Astrocyte (in vitro differentiated cells and primary cell): ENCODE measurements at regions not wholly inside any gene's neighbourhood (a gene's known extent, or its start where the extent isn't known, plus 50 kb on each side); places are given as distances from the start of the nearest gene placed in this dataset.

Experiments used
- DNase-seq: peaks from one replicate; pipeline ENCODE4 v3.0.0-alpha.2; 2010; ENCODE audit warnings: low read depth
- FAIRE-seq: peaks from 2 replicates; lab custom pipeline; 2011; peaks lifted over from hg19 to GRCh38; lab: Jason Lieb, UNC
- H2AFZ ChIP-seq: 2 replicates; pipeline ENCODE4 v1.6.0; 2012; ENCODE audit warnings: low read depth, low read length, inconsistent platforms
- H3K27ac ChIP-seq: 2 replicates; pipeline ENCODE4 v1.5.1; 2011; ENCODE audit warnings: low read depth, low read length, inconsistent platforms
- H3K27me3 ChIP-seq: 2 replicates; pipeline ENCODE4 v1.6.0; 2011; ENCODE audit warnings: low read length, inconsistent platforms; ENCODE audit not compliant: insufficient read depth
- H3K36me3 ChIP-seq: 2 replicates; pipeline ENCODE4 v1.5.1; 2011; ENCODE audit warnings: low read length, inconsistent platforms; ENCODE audit not compliant: insufficient read depth
- H3K4me1 ChIP-seq: 2 replicates; pipeline ENCODE4 v1.5.1; 2011; ENCODE audit warnings: low read length, inconsistent platforms; ENCODE audit not compliant: insufficient read depth
- H3K4me2 ChIP-seq: 2 replicates; pipeline ENCODE4 v1.6.0; 2012; ENCODE audit warnings: low read length, inconsistent platforms
- H3K4me3 ChIP-seq: 2 replicates; pipeline ENCODE4 v1.5.1; 2011; ENCODE audit warnings: low read depth, mild to moderate bottlenecking, low read length, inconsistent platforms; ENCODE audit not compliant: insufficient read depth
- H3K79me2 ChIP-seq: 2 replicates; pipeline ENCODE4 v1.6.0; 2012; ENCODE audit warnings: mild to moderate bottlenecking, low read length, inconsistent platforms; ENCODE audit not compliant: insufficient read depth
- H3K9ac ChIP-seq: 2 replicates; pipeline ENCODE4 v1.6.0; 2012; ENCODE audit warnings: mild to moderate bottlenecking, low read length, inconsistent platforms
- H3K9me3 ChIP-seq: 2 replicates; pipeline ENCODE4 v1.5.1; 2012; ENCODE audit warnings: low read depth, mild to moderate bottlenecking, low read length, inconsistent platforms; ENCODE audit not compliant: insufficient read depth
- H4K20me1 ChIP-seq: 2 replicates; pipeline ENCODE4 v1.6.0; 2012; ENCODE audit warnings: low read length, inconsistent platforms; ENCODE audit not compliant: insufficient read depth
- H3K27ac Mint-ChIP-seq: one replicate; pipeline ENCODE4 v1.8.0; 2021; ENCODE audit warnings: mild to moderate bottlenecking, mixed read lengths; ENCODE audit not compliant: unreplicated experiment
- H3K27me3 Mint-ChIP-seq: one replicate; pipeline ENCODE4 v1.8.0; 2021; ENCODE audit warnings: low read depth, mixed read lengths; ENCODE audit not compliant: unreplicated experiment
- H3K36me3 Mint-ChIP-seq: one replicate; pipeline ENCODE4 v1.8.0; 2021; ENCODE audit warnings: low read depth, mixed read lengths; ENCODE audit not compliant: unreplicated experiment
- H3K4me1 Mint-ChIP-seq: one replicate; pipeline ENCODE4 v1.8.0; 2021; ENCODE audit warnings: low read depth, mixed read lengths; ENCODE audit not compliant: unreplicated experiment
- H3K4me3 Mint-ChIP-seq: one replicate; pipeline ENCODE4 v1.8.0; 2021; ENCODE audit warnings: mild to moderate bottlenecking, moderate library complexity, mixed read lengths; ENCODE audit not compliant: unreplicated experiment
- H3K9me3 Mint-ChIP-seq: one replicate; pipeline ENCODE4 v1.8.0; 2021; ENCODE audit warnings: mild to moderate bottlenecking, mixed read lengths; ENCODE audit not compliant: unreplicated experiment
- CTCF ChIP-seq: IDR thresholded peaks from 2 replicates; pipeline ENCODE4 v1.5.1; 2011; ENCODE audit warnings: low read depth, mild to moderate bottlenecking, inconsistent platforms, low read length, moderate library complexity; ENCODE audit not compliant: insufficient read depth
- EZH2 ChIP-seq: IDR thresholded peaks from 2 replicates; pipeline ENCODE4 v1.6.1; 2012; ENCODE audit warnings: mild to moderate bottlenecking, low read length, inconsistent platforms; ENCODE audit not compliant: insufficient read depth

DNA sequence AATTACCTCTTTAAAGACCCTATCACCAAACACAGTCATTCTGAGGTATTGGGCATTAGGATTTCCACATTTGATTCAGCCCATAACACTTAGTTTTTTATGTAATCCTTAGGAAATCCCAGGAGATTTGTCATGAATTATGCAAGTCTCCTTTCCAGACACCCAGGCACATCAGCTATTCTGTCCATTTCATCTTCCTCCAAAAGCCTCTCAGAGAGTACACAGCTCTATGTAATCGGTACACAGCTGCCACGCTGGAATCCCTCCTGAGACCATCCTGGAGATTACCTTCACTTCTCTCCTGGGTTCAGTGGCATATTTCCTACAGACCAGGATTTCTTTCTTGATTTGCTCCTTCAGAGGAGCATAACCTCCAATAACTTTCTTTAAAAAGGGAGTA lies 2309.8 kb upstream of the WWC1 start:
- no peaks in the 10 kb centered on the region for H3K27me3 ChIP-seq
- no peaks in the 10 kb centered on the region for H3K27me3 Mint-ChIP-seq
- H3K36me3 ChIP-seq, result no peaks in the 10 kb centered on the region
- no peaks in the 10 kb centered on the region for H3K4me1 ChIP-seq
- no peaks in the 10 kb centered on the region for H3K9me3 Mint-ChIP-seq
- FAIRE-seq (no peak), DNase-seq (no peak)
- no peak overlapping the region for H3K27ac ChIP-seq
- H3K79me2 ChIP-seq, result no peaks in the 10 kb centered on the region
- H3K27ac Mint-ChIP-seq, result no peak overlapping the region
- H3K36me3 Mint-ChIP-seq, result no peaks in the 10 kb centered on the region
- no peak overlapping the region for H3K9ac ChIP-seq
- no peak overlapping the region for H2AFZ ChIP-seq
- H3K4me3 ChIP-seq, result no peak overlapping the region
- no peak overlapping the region for H3K4me3 Mint-ChIP-seq
- no peaks in the 10 kb centered on the region for H4K20me1 ChIP-seq
- H3K4me1 Mint-ChIP-seq, result no peaks in the 10 kb centered on the region
- H3K9me3 ChIP-seq, result no peaks in the 10 kb centered on the region
- TF ChIP-seq CTCF (no peak), EZH2 (no peak)
- no peak overlapping the region for H3K4me2 ChIP-seq

GRCh38 chr5:165996201-165996875 lies 2295.1 kb upstream of the WWC1 start:
- no peaks in the 10 kb centered on the region for H3K4me1 Mint-ChIP-seq
- H3K9me3 ChIP-seq, result no peaks in the 10 kb centered on the region
- no peak overlapping the region for H3K27ac ChIP-seq
- no peaks in the 10 kb centered on the region for H3K36me3 ChIP-seq
- H3K9ac ChIP-seq, result no peak overlapping the region
- no peaks in the 10 kb centered on the region for H3K27me3 ChIP-seq
- H4K20me1 ChIP-seq, result no peaks in the 10 kb centered on the region
- FAIRE-seq, result no peak
- no peaks in the 10 kb centered on the region for H3K79me2 ChIP-seq
- TF ChIP-seq EZH2 (no peak), CTCF (no peak)
- H2AFZ ChIP-seq, result no peak overlapping the region
- H3K27me3 Mint-ChIP-seq, result no peaks in the 10 kb centered on the region
- no peak overlapping the region for H3K4me3 Mint-ChIP-seq
- no peaks in the 10 kb centered on the region for H3K4me1 ChIP-seq
- no peak overlapping the region for H3K4me2 ChIP-seq
- no peak for DNase-seq
- H3K36me3 Mint-ChIP-seq, result no peaks in the 10 kb centered on the region
- no peak overlapping the region for H3K27ac Mint-ChIP-seq
- H3K9me3 Mint-ChIP-seq, result no peaks in the 10 kb centered on the region
- H3K4me3 ChIP-seq, result no peak overlapping the region

- no peak for FAIRE-seq
- H3K4me3 ChIP-seq, result no peak overlapping the region
Observed at GRCh38 chr5:165999693-166000320, 2291.6 kb upstream of the WWC1 start.

More at GRCh38 chr5:165999693-166000320, 2291.6 kb upstream of the WWC1 start:
- no peak overlapping the region for H3K9ac ChIP-seq
- Mint-ChIP-seq H3K27ac (no peak overlapping the region), H3K27me3 (no peaks in the 10 kb centered on the region), H3K4me3 (no peak overlapping the region), H3K9me3 (no peaks in the 10 kb centered on the region), H3K36me3 (no peaks in the 10 kb centered on the region), H3K4me1 (no peaks in the 10 kb centered on the region)
- no peaks in the 10 kb centered on the region for H3K4me1 ChIP-seq
- no peak overlapping the region for H2AFZ ChIP-seq
- H3K4me2 ChIP-seq, result no peak overlapping the region
- no peaks in the 10 kb centered on the region for H3K27me3 ChIP-seq
- no peaks in the 10 kb centered on the region for H3K9me3 ChIP-seq
- TF ChIP-seq EZH2 (no peak), CTCF (no peak)
- H3K27ac ChIP-seq, result no peak overlapping the region
- H3K79me2 ChIP-seq, result no peaks in the 10 kb centered on the region
- no peaks in the 10 kb centered on the region for H3K36me3 ChIP-seq
- H4K20me1 ChIP-seq, result no peaks in the 10 kb centered on the region
- no peak for DNase-seq
